Stimulated activated memory B cell treated with anti-CD40 and anti-IgM and Interleukin-4, amounts not matched to agents 10 μg/mL and 1 μg/mL and 100 μg/mL, for 72 hours (primary cell): ENCODE measurements at regions not wholly inside any gene's neighbourhood (a gene's known extent, or its start where the extent isn't known, plus 50 kb on each side); places are given as distances from the start of the nearest gene placed in this dataset.
A peak's percentile ranks its signal among the peaks of the same experiment; 100 is the strongest.

ENCODE experiments used
- ATAC-seq: fragments of 150-1000 bp; cut with Tn5 transposase; 2 replicates; pipeline ENCODE4 v1.10.0; 2021
- H3K27ac Mint-ChIP-seq: one replicate; pipeline ENCODE4 v1.8.0; 2022; ENCODE audit warnings: mild to moderate bottlenecking, mixed read lengths
- H3K27me3 Mint-ChIP-seq: one replicate; pipeline ENCODE4 v1.8.0; 2022; ENCODE audit warnings: mixed read lengths
- H3K36me3 Mint-ChIP-seq: one replicate; pipeline ENCODE4 v1.8.0; 2022; ENCODE audit warnings: mixed read lengths
- H3K4me1 Mint-ChIP-seq: one replicate; pipeline ENCODE4 v1.8.0; 2022; ENCODE audit warnings: mixed read lengths
- H3K4me3 Mint-ChIP-seq: one replicate; pipeline ENCODE4 v1.8.0; 2022; ENCODE audit warnings: mild to moderate bottlenecking, moderate library complexity, mixed read lengths
- H3K9me3 Mint-ChIP-seq: one replicate; pipeline ENCODE4 v1.8.0; 2022; ENCODE audit warnings: mixed read lengths

DNA sequence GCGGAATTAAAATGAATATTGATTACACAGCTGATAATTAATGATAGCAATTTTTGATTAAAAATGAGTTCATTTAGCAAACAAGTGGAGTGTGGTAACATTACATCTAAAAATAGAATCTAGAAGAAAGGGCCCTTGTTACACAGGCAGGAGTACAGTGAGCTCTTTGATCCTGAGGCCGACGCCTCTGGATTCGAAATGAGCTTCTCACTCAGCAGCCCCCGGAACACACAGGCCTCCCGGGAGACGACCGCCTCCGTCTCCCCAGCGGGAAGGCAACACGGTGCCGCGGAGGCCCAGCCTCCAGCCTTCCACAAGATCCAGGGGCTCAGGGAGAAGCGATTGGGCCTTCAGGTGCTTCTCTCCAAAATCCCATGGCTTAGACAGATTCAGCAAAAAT is 379.1 kb downstream of the BRD1 start:
- Mint-ChIP-seq H3K36me3 (peaks cover 15% of the 10 kb centered on the region), H3K4me1 (peaks cover 14% of the 10 kb centered on the region), H3K27ac (no peak overlapping the region), H3K27me3 (peaks cover 30% of the 10 kb centered on the region), H3K9me3 (no peaks in the 10 kb centered on the region), H3K4me3 (no peak overlapping the region)
- no peak for ATAC-seq

DNA sequence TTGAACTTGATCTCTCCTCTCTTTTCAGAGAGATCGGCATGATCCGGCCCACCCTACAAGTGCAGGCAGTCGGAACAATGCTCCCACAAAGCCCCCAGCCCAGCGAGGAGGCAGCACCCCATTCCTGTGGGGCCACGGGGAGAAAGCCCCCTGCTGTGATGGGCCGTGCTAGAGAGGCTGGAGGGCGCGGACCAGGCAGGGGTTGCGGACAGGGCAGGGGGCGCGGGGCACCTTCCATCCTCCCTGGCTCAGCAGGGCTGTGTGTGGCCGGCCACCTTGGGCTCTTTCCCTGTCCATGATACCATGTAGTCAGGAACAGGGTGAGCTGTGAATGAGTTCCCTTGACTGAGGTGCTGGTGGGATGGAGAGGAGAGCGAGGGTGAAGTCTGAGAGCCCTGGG is 379.8 kb downstream of the BRD1 start:
- Mint-ChIP-seq H3K27me3 (peaks cover 30% of the 10 kb centered on the region), H3K27ac (no peak overlapping the region), H3K4me3 (no peak overlapping the region), H3K4me1 (peaks cover 14% of the 10 kb centered on the region), H3K36me3 (peaks cover 15% of the 10 kb centered on the region), H3K9me3 (no peaks in the 10 kb centered on the region)
- no peak for ATAC-seq

DNA sequence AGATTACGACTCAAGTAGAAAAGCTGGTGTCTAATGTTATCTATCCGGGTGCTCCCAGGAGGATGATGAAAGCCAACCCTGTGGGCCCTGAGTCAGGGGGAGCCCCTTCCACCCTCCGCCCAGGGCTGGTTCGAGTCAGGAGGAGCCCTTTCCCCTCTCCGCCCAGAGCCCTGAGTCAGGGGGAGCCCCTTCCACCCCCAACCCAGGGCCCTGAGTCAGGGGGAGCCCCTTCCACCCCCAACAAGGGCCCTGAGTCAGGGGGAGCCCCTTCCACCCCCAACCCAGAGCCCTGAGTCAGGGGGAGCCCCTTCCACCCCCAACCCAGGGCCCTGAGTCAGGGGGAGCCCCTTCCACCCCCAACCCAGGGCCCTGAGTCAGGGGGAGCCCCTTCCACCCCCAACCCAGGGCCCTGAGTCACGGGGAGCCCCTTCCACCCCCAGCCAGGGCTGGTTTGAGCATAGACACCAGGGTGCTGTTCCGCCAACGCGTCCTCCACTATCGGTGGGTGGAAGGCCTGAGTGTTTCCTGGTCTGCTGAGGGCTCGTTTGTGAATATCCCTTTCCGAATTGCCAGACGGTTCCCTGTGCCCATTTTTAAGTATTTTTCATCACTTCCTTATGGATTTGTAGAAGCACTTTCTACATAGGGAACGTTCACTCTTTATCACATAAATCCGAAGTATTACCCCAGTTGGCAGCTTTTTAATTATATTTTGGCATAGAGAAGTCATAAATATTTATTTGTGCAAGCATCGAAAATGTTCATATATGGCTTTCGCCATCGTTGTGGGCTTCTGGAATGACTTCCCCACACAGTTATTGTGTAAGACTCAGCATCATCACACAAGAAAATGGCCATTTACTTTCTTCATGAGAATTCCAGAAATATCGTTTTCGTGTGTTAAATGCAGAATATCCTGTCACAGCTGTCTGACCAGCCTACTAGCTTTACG is 380.6 kb downstream of the BRD1 start:
- no peaks in the 10 kb centered on the region for H3K9me3 Mint-ChIP-seq
- peaks cover 14% of the 10 kb centered on the region for H3K4me1 Mint-ChIP-seq
- H3K4me3 Mint-ChIP-seq: no peak overlapping the region
- H3K27ac Mint-ChIP-seq: no peak overlapping the region
- ATAC-seq: peak; percentile 56
- peaks cover 15% of the 10 kb centered on the region for H3K36me3 Mint-ChIP-seq
- peaks cover 30% of the 10 kb centered on the region for H3K27me3 Mint-ChIP-seq

DNA sequence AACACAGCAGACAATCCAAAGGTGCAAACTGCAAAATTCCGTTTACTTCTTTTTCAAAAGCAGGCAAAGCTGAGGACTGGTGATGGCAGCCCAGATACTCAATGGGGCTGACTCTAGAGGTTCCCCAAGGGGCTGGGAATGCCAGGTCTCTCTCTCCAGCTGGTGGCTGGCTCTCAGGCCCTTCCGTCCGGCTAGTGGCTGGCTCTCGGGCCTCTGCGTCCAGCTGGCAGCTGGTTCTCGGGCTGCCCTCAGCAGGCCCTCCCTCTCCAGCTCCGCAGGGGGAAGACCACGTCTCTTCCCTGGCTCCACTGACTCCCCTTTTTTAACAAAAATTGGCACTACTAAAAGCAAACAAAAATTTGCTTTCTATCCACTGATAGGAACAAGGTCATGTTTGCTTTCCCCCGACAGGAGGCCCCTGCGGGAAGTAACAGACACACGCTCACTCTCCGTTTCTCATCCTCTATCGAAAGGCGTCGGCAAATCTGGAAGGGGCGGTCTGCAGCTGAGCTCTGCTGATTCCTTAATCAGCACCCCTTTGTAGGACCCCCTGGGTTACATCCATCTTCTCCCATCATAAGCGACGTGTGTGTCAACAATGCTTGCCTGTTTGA is 381.4 kb downstream of the BRD1 start:
- Mint-ChIP-seq H3K27me3 (peaks cover 30% of the 10 kb centered on the region), H3K4me1 (peaks cover 14% of the 10 kb centered on the region), H3K4me3 (no peak overlapping the region), H3K27ac (no peak overlapping the region), H3K36me3 (peaks cover 15% of the 10 kb centered on the region), H3K9me3 (no peaks in the 10 kb centered on the region)
- ATAC-seq: no peak

DNA sequence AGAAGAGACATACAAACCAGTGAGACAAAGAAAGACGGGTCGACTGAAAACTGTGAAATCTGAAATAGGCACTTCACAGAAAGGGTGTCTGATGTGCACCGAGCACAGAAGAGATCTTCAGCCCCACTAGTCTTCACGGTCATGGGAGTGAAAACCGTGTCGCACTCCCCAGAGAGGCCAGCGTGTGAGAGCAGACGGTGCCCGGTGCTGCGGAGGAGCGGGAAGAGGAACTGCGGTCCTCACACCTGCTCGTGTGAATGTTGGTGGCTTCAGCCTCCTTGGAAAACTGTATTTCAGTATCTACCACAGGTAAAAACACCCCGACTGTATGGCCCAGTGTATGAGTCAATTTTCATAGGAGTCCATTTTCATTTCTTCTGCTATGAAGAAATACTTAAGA is 382.9 kb downstream of the BRD1 start:
- Mint-ChIP-seq H3K27ac (no peak overlapping the region), H3K9me3 (peaks cover 3% of the 10 kb centered on the region)
- no peak for ATAC-seq

DNA sequence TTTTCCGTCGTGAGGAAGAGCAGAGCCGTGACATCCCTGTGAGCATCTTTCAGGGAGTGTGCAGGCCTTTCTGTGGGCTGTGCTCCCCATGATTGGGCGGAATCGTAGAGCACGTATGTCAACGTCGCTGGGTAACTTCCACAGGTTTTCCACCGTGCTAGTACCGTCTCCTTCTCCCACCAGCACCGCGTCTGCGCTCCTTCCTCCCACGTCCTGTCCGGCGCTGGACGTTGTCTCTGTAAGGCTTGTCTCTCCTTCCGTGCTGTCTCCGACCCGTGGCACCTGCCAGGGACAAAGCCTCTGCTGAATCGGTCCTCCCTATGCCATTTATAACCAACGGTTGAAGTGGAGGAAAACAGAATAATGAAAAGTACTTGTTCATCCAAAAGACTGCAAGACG is 386.7 kb downstream of the BRD1 start:
- Mint-ChIP-seq H3K4me1 (peaks cover 7% of the 10 kb centered on the region), H3K9me3 (peaks cover 3% of the 10 kb centered on the region), H3K36me3 (peaks cover 58% of the 10 kb centered on the region), H3K27ac (no peak overlapping the region), H3K27me3 (no peaks in the 10 kb centered on the region), H3K4me3 (no peak overlapping the region)
- ATAC-seq: no peak

More for the DNA sequence above, 382.9 kb downstream of the BRD1 start:
- Mint-ChIP-seq H3K27me3 (peaks cover 21% of the 10 kb centered on the region), H3K36me3 (peaks cover 30% of the 10 kb centered on the region), H3K4me1 (peaks cover 14% of the 10 kb centered on the region), H3K4me3 (no peak overlapping the region)

DNA sequence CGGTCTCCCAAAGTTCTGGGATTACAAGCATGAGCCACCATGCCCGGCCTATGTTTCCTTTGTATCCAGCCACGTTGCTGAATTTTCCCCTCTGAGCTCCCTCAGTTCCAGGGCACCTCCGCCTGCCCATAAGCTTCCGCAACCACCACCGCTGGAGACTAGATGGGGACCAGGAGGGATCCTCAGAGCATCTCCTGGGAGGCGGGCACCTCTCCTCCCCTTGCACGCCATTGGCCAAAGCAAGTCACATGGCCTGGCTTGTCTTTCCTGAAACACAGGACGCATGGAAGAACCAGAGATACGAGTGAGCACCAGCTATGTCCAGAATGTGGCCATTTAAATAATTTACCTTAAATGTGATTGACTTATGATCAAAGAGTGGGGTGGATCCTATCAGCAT is 388.3 kb downstream of the BRD1 start:
- H3K9me3 Mint-ChIP-seq: peaks cover 8% of the 10 kb centered on the region
- H3K4me3 Mint-ChIP-seq: no peak overlapping the region
- H3K27me3 Mint-ChIP-seq: no peaks in the 10 kb centered on the region
- no peak for ATAC-seq
- peaks cover 65% of the 10 kb centered on the region for H3K36me3 Mint-ChIP-seq
- H3K27ac Mint-ChIP-seq: no peak overlapping the region
- no peaks in the 10 kb centered on the region for H3K4me1 Mint-ChIP-seq

DNA sequence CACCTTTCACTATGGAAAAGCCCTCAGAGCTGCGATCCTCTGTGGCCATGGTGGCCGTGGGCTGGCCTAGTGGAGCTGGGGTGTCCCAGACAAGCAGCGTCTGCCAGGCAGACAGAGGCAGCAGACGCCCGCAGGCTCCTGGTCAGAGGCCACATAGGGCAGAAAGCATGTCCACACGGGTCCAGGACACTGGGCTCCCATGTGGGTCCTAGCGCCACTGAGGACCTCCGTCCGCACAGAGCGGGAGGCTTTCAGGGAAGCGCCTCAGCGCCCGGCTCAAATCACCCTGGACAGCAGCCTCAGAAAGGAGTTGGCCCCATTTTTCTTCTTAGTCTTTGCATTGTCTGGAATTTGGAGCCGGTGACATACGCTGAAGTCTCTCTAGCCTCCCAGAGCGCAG is 389.7 kb downstream of the BRD1 start:
- peaks cover 62% of the 10 kb centered on the region for H3K36me3 Mint-ChIP-seq
- H3K4me1 Mint-ChIP-seq: no peaks in the 10 kb centered on the region
- H3K27me3 Mint-ChIP-seq: no peaks in the 10 kb centered on the region
- no peak overlapping the region for H3K27ac Mint-ChIP-seq
- no peak overlapping the region for H3K4me3 Mint-ChIP-seq
- no peak for ATAC-seq
- peaks cover 9% of the 10 kb centered on the region for H3K9me3 Mint-ChIP-seq

DNA sequence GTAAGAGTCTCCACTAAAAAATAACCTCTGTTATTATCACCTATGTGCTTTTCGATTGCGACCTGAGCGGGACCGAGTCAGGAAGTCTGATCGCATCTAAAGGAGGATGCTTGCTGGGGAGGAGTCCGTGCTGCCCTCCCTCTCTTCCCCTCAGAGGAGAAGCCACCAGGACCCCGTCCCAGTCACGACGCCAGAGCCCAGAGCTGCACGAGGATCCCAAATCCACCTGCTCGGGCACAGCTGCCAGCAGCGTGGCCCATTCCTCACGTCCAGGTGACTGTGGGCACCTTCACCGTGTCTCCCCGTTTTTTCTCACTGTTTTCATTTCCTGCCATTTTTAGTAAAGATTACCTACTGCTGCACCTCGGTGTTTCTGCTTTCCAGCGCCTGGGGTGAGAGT is 390.3 kb downstream of the BRD1 start:
- Mint-ChIP-seq H3K4me1 (no peaks in the 10 kb centered on the region), H3K4me3 (no peak overlapping the region), H3K27me3 (no peaks in the 10 kb centered on the region), H3K36me3 (peaks cover 62% of the 10 kb centered on the region), H3K9me3 (peaks cover 9% of the 10 kb centered on the region), H3K27ac (no peak overlapping the region)
- no peak for ATAC-seq

DNA sequence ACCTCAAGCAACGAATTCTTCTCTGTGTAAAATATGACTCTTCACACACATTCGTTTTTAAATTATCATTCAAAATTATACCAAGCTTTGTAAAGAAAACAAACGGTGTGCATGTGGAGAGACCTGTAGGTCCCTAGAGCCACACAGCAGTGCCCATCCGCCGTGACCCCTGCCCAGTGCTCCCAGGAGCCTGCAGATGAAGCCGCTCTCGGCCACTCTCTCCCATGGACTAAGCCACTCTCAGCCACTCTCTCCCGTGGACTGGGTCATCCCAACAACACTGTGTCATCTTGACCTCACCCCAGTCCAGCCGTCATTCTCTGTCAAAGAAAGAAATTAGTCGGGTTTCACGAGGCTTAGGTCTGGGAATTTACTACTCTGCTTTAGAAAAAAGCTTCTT is 391.6 kb downstream of the BRD1 start:
- Mint-ChIP-seq H3K4me1 (no peaks in the 10 kb centered on the region), H3K27ac (no peak overlapping the region), H3K4me3 (no peak overlapping the region), H3K9me3 (peaks cover 8% of the 10 kb centered on the region), H3K27me3 (no peaks in the 10 kb centered on the region), H3K36me3 (peaks cover 60% of the 10 kb centered on the region)
- no peak for ATAC-seq

DNA sequence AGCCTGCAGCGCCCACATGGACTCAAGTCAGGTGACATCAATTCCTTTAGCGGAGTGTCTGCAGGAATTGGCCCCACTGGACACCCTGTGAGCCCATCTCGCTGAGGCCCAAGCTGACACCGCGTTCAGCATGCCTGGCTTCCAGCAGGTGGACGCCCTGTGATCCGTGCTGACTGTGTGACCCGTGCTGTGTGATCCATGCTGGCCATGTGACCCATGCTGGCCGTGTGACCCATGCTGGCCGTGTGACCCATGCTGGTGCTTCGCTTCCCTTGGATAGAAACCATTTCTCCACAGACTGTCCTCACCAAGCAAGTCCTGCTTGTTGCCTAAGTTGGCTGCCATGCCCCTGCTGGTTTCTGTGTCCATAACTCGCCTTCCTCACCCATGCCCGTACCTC is 392.1 kb downstream of the BRD1 start:
- H3K27me3 Mint-ChIP-seq: no peaks in the 10 kb centered on the region
- no peak overlapping the region for H3K4me3 Mint-ChIP-seq
- no peak for ATAC-seq
- H3K9me3 Mint-ChIP-seq: peaks cover 6% of the 10 kb centered on the region
- peaks cover 55% of the 10 kb centered on the region for H3K36me3 Mint-ChIP-seq
- H3K27ac Mint-ChIP-seq: no peak overlapping the region
- no peaks in the 10 kb centered on the region for H3K4me1 Mint-ChIP-seq

DNA sequence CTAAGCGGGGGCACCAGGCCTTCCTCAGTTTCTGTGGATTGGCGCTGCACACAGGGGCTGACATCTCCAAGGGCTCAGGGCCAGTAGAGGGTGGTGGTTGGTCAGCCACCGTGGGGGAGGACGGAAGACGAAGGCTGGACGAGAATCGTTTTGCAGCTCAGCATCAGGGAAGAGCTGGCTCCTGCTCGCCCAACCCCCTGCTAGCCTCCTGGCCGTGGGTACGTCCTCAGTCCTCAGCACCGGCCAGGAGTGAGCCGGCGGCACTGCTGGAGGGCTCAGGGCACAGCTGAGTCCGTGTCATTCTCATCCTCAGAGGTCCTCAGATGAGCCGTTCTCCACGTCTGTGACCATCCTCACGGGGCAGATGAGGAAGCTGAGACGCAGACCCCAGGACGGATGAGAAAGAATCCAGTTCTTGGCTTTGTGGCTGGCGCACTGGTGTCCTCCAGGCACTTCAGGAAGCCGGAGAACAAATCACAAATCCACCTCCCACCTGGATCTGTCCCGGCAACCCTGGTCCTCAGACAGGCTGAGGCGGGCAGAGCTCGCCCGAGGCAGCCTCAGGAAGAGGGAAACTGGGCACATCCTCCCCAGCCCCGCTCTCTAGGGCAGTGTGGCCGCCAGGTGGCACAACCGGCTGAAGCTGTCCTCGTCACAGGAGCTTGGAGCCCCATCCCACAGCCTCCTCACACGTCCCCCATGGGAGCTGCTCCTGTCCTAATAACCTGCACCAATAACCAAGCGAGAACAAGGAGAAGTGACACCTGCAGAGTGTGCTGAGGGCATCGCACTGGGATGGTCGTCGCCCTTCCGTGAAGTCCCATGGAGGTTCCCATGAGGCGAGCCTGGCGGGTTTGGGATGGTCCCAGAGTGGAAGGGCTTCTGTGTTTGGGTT is 393.7 kb downstream of the BRD1 start:
- ATAC-seq: no peak

DNA sequence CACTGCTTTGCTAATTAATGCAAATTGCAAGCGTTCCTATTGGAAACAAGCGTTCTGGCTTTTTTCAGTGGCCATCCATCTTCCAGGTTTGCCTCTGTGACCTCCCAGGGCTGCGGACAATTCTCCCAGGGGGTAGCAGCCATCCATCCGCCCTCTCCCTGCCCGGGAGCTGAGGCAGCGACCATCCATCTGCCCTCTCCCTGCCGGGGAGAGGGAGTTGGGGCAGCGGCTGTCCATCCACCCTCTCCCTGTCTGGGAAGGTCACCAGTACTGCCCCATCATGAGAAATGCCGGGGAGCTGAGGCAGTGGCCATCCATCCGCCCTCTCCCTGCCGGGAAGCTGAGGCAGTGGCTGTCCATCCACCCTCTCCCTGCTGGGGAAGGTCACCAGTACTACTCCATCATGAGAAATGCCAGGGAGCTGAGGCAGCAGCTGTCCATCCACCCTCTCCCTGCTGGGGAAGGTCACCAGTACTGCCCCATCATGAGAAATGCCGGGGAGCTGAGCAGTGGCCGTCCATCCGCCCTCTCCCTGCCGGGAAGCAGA is 394.7 kb downstream of the BRD1 start:
- ATAC-seq: no peak
- Mint-ChIP-seq H3K4me3 (no peak overlapping the region), H3K4me1 (no peaks in the 10 kb centered on the region)

More for the DNA sequence above, 393.7 kb downstream of the BRD1 start:
- H3K9me3 Mint-ChIP-seq: peaks cover 6% of the 10 kb centered on the region
- H3K27ac Mint-ChIP-seq: no peak overlapping the region
- no peak overlapping the region for H3K4me3 Mint-ChIP-seq
- H3K4me1 Mint-ChIP-seq: no peaks in the 10 kb centered on the region
- H3K27me3 Mint-ChIP-seq: no peaks in the 10 kb centered on the region
- H3K36me3 Mint-ChIP-seq: peaks cover 40% of the 10 kb centered on the region

DNA sequence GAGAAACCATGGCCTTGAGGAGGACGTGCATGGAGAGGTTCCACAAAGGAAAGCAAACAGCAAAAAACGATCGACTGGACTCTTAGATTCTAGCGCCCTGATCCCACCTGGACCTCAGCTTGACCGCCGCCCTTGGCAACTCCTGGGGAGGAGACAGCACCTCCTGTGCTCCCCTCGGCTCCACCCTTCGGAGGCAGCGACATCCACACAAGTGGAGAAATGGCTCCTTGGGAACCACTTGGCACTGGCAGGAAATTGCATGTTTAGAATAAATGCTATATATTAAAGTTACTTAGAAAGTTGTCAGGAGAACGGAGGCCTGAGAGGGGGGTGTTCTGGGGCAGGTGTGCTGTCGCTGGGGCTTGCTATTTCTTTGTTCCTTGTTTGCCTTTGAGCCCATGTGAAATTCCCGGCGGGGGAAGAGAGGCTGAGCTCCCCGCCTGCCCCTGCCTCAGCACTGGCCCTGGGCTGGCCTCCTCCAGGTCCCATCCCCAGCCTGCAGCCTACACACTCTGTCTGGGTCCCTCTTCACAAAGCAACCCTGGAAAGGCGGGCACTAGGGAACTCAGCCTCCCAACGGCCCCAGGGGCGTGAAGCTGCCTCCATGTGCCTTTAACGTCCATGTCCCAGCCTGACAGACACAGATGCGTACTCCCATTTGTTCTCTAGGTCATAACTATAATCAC is 395.3 kb downstream of the BRD1 start:
- no peak overlapping the region for H3K27ac Mint-ChIP-seq
- no peaks in the 10 kb centered on the region for H3K27me3 Mint-ChIP-seq
- no peak for ATAC-seq
- peaks cover 28% of the 10 kb centered on the region for H3K36me3 Mint-ChIP-seq
- H3K4me3 Mint-ChIP-seq: no peak overlapping the region
- peaks cover 6% of the 10 kb centered on the region for H3K9me3 Mint-ChIP-seq
- no peaks in the 10 kb centered on the region for H3K4me1 Mint-ChIP-seq

More for the DNA sequence above, 394.7 kb downstream of the BRD1 start:
- peaks cover 6% of the 10 kb centered on the region for H3K9me3 Mint-ChIP-seq
- H3K27me3 Mint-ChIP-seq: no peaks in the 10 kb centered on the region
- H3K27ac Mint-ChIP-seq: no peak overlapping the region
- H3K36me3 Mint-ChIP-seq: peaks cover 32% of the 10 kb centered on the region
